Omental fat pad (tissue), 3 donors: ENCODE measurements at regions not wholly inside any gene's neighbourhood (a gene's known extent, or its start where the extent isn't known, plus 50 kb on each side); places are given as distances from the start of the nearest gene placed in this dataset.
"Not testable (repeated sequence)": the region's sequence is repeated elsewhere in the genome, so short reads cannot be mapped to it uniquely, and the experiment has no call there.

Experiments used
- ATAC-seq: fragments of 150-250 bp; one replicate; pipeline ENCODE4 v1.9.1; 2016; ENCODE audit warnings: mild to moderate bottlenecking, moderate library complexity; ENCODE audit not compliant: low FRiP score
- DNase-seq: peaks from one replicate; pipeline ENCODE4 v3.0.0-alpha.2; 2019; ENCODE audit warnings: low spot score
- TF ChIP-seq, protein P1 (sequence below), 3 donors: fragments of 450-650 bp; IDR thresholded peaks; one replicate each; pipeline ENCODE4 v1.5.1; 2016 to 2017; ENCODE audit warnings: antibody characterized with exemption in 3 of 3, mild to moderate bottlenecking in 3 of 3, moderate library complexity in 2 of 3

DNA sequence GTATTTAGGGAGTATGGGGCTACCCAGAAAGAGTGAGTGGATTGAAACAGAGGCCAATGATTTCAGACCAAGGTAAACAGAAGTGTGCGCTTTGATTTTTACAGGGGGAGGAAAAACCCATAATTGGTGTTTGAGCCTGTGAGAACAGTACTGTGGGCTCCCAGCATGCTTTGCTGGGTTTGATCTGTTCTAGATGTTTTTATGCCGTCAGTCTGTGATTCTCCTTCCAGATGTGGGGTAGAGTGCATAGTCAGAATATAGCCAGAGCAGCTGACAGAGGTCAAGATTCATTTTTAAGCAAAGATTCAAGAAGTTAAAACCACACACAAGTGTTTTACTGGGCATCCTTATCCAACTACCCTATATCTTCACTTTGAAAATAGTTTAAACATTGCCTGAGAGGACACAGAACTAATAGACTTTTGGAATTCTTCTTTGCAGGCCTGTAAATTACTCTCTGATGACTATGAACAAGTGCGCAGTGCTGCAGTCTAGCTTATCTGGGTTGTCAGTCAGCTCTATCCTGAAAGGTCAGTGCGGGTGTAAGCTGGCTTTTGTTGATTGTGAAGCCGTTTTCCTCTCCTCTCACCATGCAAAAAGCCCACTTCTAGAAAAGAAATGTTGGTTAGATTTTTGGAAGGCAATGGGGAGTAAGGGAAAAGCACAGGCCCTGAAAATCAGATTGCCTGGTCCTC is 216.2 kb upstream of the VKORC1L1 start:
- not testable (repeated sequence) for ATAC-seq, DNase-seq

DNA sequence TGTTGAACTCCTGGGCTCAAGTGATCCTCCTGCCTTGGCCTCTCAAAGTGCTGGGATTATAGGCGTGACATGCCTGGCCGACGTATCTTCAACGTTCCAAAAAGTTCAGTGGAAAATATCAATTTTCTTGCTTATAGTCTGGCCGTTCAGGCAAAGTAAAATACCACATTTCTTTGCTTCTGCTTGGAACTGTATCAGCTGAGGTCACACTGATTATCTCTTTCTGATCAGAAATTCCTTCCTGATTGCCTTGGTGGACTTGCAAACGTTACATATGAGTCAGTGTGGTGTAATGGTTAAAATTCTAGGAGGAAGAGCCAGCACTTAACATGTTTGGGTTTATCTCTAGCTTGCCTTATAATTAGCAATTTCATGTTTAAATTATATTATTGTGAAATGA is 189.5 kb upstream of the VKORC1L1 start:
- not testable (repeated sequence) for DNase-seq, ATAC-seq

DNA sequence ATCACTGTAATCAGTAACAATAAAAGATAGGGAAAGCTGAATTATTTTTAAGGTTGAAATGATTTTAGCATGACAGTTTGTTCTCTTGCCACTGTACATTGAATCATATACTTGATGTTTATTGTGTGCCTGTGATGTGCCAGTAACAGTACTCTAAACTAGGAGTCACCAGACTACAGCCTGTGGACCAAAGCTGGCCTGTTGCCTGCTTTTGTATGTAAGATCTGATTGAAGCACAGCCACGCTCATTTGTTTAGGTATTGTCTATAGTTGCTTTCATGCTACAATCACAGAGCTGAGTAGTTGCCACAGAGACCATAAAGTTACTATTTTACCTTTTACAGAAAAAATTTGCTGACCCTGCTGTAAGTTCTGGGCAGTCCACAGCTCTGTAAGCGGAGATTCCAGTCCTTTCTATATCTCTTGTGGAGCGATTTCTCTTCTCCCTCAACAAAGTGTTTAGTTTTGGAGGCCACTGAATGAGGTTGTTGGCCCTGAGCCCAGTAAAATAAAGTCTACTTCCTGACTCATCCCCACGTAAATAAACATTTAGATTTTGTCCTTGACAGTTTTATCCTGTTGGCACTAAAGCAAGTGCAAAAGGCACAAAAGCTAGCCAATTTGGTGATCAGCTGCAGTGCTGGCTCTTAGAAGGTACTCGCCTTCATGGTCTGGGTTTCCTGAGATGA is 173.7 kb upstream of the VKORC1L1 start:
- not testable (repeated sequence) for DNase-seq, ATAC-seq

DNA sequence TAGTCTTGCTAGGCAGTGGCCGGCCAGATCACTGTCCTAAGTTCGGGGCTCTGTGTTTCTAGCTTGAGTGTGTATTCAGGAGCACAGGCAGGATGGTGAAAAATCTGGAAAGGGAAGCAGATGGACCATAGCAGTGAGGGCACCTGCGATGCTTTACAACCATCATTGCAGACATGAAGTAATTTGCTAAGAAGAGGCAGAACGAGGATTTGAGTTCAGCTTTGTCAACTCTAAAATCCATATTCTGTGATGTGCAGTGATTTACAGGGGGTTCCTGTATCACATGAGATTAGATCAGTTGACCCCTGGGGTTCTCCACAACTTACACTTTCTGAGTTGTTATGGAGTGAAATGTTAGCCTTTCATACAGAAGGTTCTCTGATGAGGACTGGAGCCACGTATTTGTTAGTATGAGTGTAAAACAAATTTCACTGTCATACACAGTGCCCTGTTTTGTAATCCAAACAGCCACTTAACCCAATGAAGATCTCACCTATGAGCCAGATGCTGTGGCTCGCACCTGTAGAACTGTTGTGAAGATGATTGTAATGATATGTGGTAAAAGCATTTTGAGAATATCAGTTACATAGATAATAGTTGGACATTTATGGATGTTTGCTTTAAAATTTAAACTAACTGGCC is 173.0 kb upstream of the VKORC1L1 start:
- ATAC-seq, DNase-seq: not testable (repeated sequence)

DNA sequence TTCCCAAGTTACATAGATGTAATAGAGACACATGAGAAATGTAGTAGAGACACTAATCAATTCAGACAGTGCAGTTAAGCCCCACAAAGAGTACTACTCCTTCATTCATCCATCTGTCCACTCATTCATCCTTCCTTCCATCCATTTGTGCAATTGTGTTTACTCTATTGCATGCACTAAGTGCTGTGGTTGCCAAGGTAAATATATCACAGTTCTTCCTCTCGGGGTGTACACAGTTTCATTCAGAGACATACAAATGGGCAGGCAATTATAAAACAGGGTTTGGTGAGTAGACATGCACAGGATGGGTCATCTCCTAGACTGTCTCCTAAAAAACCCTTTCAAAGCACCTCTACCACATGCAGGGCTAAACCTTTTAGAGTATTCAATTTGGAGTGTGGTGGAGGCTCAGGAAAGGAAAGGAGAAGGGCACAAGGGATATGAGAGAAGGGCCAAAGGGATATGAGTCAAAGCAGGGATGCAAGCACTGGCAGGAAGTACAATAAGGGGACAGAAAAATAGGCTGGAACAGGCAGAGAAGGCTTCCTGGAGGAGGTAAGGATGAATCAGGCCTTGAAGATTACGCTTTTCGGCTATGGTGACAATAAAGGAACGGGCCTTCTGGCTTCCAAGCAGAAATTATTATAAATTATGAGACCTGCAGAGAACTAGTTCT is 153.6 kb upstream of the VKORC1L1 start:
- DNase-seq, ATAC-seq: not testable (repeated sequence)

DNA sequence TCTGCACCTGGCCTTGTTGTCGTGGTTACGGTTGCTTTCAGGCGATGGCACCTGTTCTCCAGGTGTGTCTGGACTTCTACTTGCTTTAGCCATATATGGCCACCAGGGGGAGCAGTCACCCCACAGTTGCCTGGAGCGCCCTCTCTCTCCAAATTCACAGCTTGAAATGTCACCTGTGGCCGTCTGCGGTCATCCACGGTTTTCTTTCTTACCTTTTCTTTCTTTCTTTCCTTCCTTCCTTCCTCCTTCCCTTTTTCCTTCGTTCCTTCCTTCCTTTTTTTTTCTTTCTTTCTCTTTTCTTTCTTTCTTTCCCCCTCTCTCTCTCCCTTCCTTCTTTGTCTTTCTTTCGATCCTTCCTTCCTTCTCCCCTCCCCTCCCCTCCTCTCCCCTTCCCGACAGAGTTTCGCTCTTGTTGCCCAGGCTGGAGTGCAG is 150.5 kb upstream of the VKORC1L1 start:
- ATAC-seq = no peak
- TF ChIP-seq, protein P1, sequence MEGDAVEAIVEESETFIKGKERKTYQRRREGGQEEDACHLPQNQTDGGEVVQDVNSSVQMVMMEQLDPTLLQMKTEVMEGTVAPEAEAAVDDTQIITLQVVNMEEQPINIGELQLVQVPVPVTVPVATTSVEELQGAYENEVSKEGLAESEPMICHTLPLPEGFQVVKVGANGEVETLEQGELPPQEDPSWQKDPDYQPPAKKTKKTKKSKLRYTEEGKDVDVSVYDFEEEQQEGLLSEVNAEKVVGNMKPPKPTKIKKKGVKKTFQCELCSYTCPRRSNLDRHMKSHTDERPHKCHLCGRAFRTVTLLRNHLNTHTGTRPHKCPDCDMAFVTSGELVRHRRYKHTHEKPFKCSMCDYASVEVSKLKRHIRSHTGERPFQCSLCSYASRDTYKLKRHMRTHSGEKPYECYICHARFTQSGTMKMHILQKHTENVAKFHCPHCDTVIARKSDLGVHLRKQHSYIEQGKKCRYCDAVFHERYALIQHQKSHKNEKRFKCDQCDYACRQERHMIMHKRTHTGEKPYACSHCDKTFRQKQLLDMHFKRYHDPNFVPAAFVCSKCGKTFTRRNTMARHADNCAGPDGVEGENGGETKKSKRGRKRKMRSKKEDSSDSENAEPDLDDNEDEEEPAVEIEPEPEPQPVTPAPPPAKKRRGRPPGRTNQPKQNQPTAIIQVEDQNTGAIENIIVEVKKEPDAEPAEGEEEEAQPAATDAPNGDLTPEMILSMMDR (IDR thresholded peaks at IDR 0.05) = peak in 1 of 3 donors; percentile 42
- peak; percentile 47 for DNase-seq

DNA sequence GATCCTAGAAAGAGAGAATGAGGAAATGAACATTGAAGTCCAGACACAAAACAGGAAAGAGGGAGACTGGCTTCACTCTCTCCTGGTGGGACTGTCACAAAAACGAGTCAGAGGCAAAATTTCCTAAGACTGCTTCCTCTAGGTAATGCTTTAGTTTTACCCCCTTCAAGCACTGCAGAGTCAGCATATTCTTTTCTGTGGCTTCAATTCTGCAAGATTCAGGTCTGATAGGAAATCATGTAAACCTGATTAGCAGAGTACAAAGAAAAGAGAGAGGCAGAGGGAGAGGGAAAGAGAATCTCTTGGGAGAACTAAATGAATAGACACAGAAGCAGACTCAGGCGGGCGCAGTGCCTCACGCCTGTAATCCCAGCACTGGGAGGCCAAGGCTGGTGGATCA is 145.7 kb upstream of the VKORC1L1 start:
- not testable (repeated sequence) for ATAC-seq

DNA sequence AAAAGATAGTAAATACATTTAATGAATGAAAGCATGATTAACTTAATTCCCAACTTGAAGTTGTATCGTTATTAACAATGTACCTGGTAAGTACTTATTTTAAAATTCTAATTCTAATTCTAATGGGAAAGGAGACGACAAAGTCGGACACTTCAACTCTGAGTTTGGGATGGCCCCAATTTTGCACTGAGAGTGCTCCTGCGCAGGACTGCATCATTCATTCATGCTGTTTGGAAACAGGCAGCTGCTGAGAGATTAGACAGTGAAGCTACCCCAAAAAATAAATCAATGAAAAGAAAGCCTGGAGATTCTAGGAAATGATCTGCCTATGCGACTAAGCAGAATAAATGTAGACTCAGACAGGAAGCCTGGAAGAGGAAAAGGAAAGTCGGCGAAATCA is 141.7 kb upstream of the VKORC1L1 start:
- TF ChIP-seq, protein P1 (IDR thresholded peaks at IDR 0.05) = no peak
- ATAC-seq = no peak

More for the DNA sequence above, 145.7 kb upstream of the VKORC1L1 start:
- DNase-seq = not testable (repeated sequence)

DNA sequence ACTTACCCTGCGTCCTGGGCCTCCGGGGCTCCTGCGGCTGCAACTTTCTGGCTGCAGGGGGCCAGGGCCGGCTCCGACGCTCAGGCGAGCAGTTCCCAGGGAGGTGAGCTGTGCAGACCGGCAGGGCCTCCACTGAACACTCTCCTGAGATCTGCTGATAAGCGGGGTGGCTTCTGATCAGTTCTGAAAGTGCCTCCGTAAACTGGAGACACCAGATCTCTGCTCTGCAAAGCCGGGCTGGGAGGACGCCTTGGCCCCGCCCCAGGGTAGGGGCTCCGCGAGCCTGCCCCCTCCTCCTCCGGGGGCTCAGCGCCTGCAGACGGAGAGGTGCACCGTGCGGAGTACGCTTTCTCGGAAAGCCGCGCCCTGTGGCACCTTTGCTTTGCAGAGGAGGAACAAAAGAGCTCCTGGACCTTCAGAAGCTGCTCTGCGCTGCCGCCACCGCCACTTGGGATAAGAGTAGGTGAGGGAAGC is 141.3 kb upstream of the VKORC1L1 start:
- no peak for ATAC-seq
- DNase-seq = no peak
- TF ChIP-seq, protein P1 (IDR thresholded peaks at IDR 0.05) = no peak

More for the DNA sequence above, 141.7 kb upstream of the VKORC1L1 start:
- DNase-seq = no peak

DNA sequence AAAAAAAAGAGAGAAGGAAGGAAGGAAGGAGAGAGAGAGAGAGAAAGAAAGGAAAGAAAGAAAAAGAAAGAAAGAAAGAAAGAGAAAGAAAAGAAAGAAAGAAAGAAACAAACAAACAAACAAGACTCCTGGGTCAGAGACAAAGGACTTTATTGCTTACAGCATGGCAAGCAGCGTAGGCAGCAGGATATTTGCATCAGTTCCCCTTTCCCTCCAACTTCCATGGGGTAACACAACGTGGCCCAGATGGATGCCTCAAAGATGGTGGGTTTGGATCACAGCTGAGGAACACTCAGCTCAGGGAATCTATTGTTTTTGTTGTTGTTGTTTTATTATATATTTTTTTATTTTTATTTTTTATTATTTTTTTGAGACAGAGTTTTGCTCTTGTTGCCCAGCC is 128.5 kb upstream of the VKORC1L1 start:
- TF ChIP-seq, protein P1 (IDR thresholded peaks at IDR 0.05) = no peak
- ATAC-seq (no peak), DNase-seq (no peak)
